ENCODE measurements at regions not wholly inside any gene's neighbourhood (a gene's known extent, or its start where the extent isn't known, plus 50 kb on each side); places are given as distances from the start of the nearest gene placed in this dataset.
"Not testable (repeated sequence)": the region's sequence is repeated elsewhere in the genome, so short reads cannot be mapped to it uniquely, and the experiment has no call there.

- DNase-seq = no peak
These were observed 532.3 kb downstream of the SOX6 start for GRCh38 chr11:15824060-15824459.

- no peak for DNase-seq
These were observed 530.2 kb downstream of the SOX6 start for GRCh38 chr11:15825976-15826650.

GRCh38 chr11:15826826-15827225 lies 529.5 kb downstream of the SOX6 start:
- no peak for DNase-seq

GRCh38 chr11:15828215-15828853 lies 528.0 kb downstream of the SOX6 start:
- no peak for DNase-seq

GRCh38 chr11:15829312-15829711 lies 527.0 kb downstream of the SOX6 start:
- no peak for DNase-seq

- no peak for DNase-seq
These were observed 525.5 kb downstream of the SOX6 start for GRCh38 chr11:15830741-15831428.

- DNase-seq = no peak
These were observed 520.4 kb downstream of the SOX6 start for GRCh38 chr11:15835788-15836411.

GRCh38 chr11:15836795-15837194 lies 519.6 kb downstream of the SOX6 start:
- DNase-seq = no peak

- no peak for DNase-seq
These were observed 518.4 kb downstream of the SOX6 start for GRCh38 chr11:15837901-15838489.

GRCh38 chr11:15839061-15839460 lies 517.3 kb downstream of the SOX6 start:
- no peak for DNase-seq

GRCh38 chr11:15840966-15841365 lies 515.4 kb downstream of the SOX6 start:
- no peak for DNase-seq

- no peak for DNase-seq
These were observed 514.2 kb downstream of the SOX6 start for GRCh38 chr11:15841931-15842740.

- DNase-seq = no peak
These were observed 513.0 kb downstream of the SOX6 start for GRCh38 chr11:15843309-15843872.

- no peak for DNase-seq
These were observed 511.1 kb downstream of the SOX6 start for GRCh38 chr11:15845261-15845660.

- DNase-seq = no peak
These were observed 507.6 kb downstream of the SOX6 start for GRCh38 chr11:15848631-15849168.

- DNase-seq = no peak
These were observed 507.1 kb downstream of the SOX6 start for GRCh38 chr11:15849257-15849656.

- not testable (repeated sequence) for DNase-seq
These were observed 506.0 kb downstream of the SOX6 start for GRCh38 chr11:15850335-15850734.

GRCh38 chr11:15851051-15851498 lies 505.3 kb downstream of the SOX6 start:
- DNase-seq = no peak

GRCh38 chr11:15852179-15852578 lies 504.2 kb downstream of the SOX6 start:
- DNase-seq = no peak

- DNase-seq = no peak
These were observed 502.1 kb downstream of the SOX6 start for GRCh38 chr11:15854245-15854644.

- DNase-seq = no peak
These were observed 497.5 kb downstream of the SOX6 start for GRCh38 chr11:15858881-15859280.

GRCh38 chr11:15859411-15859810 lies 496.9 kb downstream of the SOX6 start:
- no peak for DNase-seq
